HL-60 (cell line): ENCODE measurements at regions not wholly inside any gene's neighbourhood (a gene's known extent, or its start where the extent isn't known, plus 50 kb on each side); places are given as distances from the start of the nearest gene placed in this dataset.

Experiments
- CTCF ChIP-seq: IDR thresholded peaks from one replicate; pipeline ENCODE4 v1.5.1; 2011; ENCODE audit warnings: low read length, control low read depth, inconsistent platforms; ENCODE audit not compliant: insufficient read depth
- POLR2AphosphoS5 ChIP-seq: IDR thresholded peaks from 2 replicates; pipeline ENCODE4 v1.6.1; 2012; ENCODE audit warnings: low read depth
- REST ChIP-seq: IDR thresholded peaks from 2 replicates; pipeline ENCODE4 v1.6.1; 2012; ENCODE audit warnings: low read depth; ENCODE audit not compliant: insufficient replicate concordance

DNA sequence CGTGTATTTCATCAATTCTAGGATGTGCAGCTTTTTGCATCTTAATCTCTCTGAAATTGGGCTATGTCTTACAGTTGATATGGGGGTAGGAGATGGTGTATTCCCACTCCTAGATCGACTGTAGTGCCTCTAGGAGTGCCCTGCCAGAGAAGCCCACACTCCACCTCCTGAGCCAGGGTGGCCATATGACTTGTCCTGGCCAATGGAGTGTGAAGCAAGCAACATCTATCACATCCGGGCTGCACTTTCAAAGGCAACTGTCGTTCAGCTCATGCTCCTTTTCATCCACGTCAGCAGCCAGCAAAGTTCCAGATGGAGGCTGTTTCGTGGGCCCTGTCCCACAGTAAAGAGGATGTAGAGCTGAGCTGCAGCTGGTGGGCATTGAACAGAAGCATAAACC, 149.4 kb upstream of the SLC1A4 start:
- TF ChIP-seq CTCF (no peak), REST (no peak), POLR2AphosphoS5 (no peak)
